WERI-Rb-1 (cell line): ENCODE measurements at regions not wholly inside any gene's neighbourhood (a gene's known extent, or its start where the extent isn't known, plus 50 kb on each side); places are given as distances from the start of the nearest gene placed in this dataset.

Experiments
- DNase-seq: peaks from one replicate; pipeline ENCODE4 v3.0.0-alpha.2; 2020
- H3K27ac ChIP-seq: fragments of 250-450 bp; sonication (Bioruptor Pico); 2 replicates; pipeline ENCODE4 v1.5.1; 2020; ENCODE audit warnings: mild to moderate bottlenecking, moderate library complexity
- H3K27me3 ChIP-seq: fragments of 250-450 bp; sonication (Bioruptor Pico); 2 replicates; pipeline ENCODE4 v1.5.1; 2021; ENCODE audit warnings: mild to moderate bottlenecking, low read depth, moderate library complexity; ENCODE audit not compliant: insufficient read depth, severe bottlenecking
- H3K36me3 ChIP-seq: fragments of 250-450 bp; sonication (Bioruptor Pico); 2 replicates; pipeline ENCODE4 v1.5.1; 2020; ENCODE audit warnings: mild to moderate bottlenecking, moderate library complexity
- H3K4me3 ChIP-seq: 2 replicates; pipeline ENCODE4 v1.5.1; 2011; ENCODE audit warnings: low read depth, mild to moderate bottlenecking, control low read depth, low read length
- H3K9me3 ChIP-seq: fragments of 250-450 bp; sonication (Bioruptor Pico); 2 replicates; pipeline ENCODE4 v1.5.1; 2021; ENCODE audit warnings: mild to moderate bottlenecking, moderate library complexity; ENCODE audit not compliant: severe bottlenecking
- CTCF ChIP-seq: IDR thresholded peaks from 2 replicates; pipeline ENCODE4 v1.5.1; 2011; ENCODE audit warnings: low read depth, mild to moderate bottlenecking, control low read depth, inconsistent platforms, low read length

- Histone ChIP-seq H3K36me3 (no peaks in the 10 kb centered on the region), H3K27ac (no peak overlapping the region), H3K4me3 (no peak overlapping the region), H3K9me3 (no peaks in the 10 kb centered on the region), H3K27me3 (no peaks in the 10 kb centered on the region)
- no peak for TF ChIP-seq CTCF
- DNase-seq, result no peak
Observed at GRCh38 chr2:71759060-71759459, 305.7 kb downstream of the DYSF start.

GRCh38 chr2:71757351-71757750, 304.0 kb downstream of the DYSF start:
- H3K36me3 ChIP-seq, result no peaks in the 10 kb centered on the region
- DNase-seq, result no peak
- H3K9me3 ChIP-seq, result no peaks in the 10 kb centered on the region
- H3K27me3 ChIP-seq, result no peaks in the 10 kb centered on the region
- TF ChIP-seq CTCF, result no peak
- no peak overlapping the region for H3K4me3 ChIP-seq
- H3K27ac ChIP-seq, result no peak overlapping the region

GRCh38 chr2:71756280-71756906, 303.0 kb downstream of the DYSF start:
- Histone ChIP-seq H3K36me3 (no peaks in the 10 kb centered on the region), H3K27ac (no peak overlapping the region), H3K4me3 (no peak overlapping the region), H3K27me3 (no peaks in the 10 kb centered on the region), H3K9me3 (no peaks in the 10 kb centered on the region)
- no peak for TF ChIP-seq CTCF
- DNase-seq, result no peak

GRCh38 chr2:71751590-71751989, 298.2 kb downstream of the DYSF start:
- no peaks in the 10 kb centered on the region for H3K9me3 ChIP-seq
- DNase-seq, result no peak
- H3K36me3 ChIP-seq, result no peaks in the 10 kb centered on the region
- no peak overlapping the region for H3K4me3 ChIP-seq
- TF ChIP-seq CTCF, result no peak
- H3K27me3 ChIP-seq, result no peaks in the 10 kb centered on the region
- H3K27ac ChIP-seq, result no peak overlapping the region

- Histone ChIP-seq H3K27ac (no peak overlapping the region), H3K4me3 (no peak overlapping the region), H3K9me3 (no peaks in the 10 kb centered on the region), H3K27me3 (no peaks in the 10 kb centered on the region), H3K36me3 (no peaks in the 10 kb centered on the region)
- DNase-seq, result peak; percentile 43
- TF ChIP-seq CTCF, result no peak
Observed at GRCh38 chr2:71749671-71750101, 296.3 kb downstream of the DYSF start.

GRCh38 chr2:71748227-71748626, 294.9 kb downstream of the DYSF start:
- Histone ChIP-seq H3K27ac (no peak overlapping the region), H3K4me3 (no peak overlapping the region), H3K36me3 (no peaks in the 10 kb centered on the region), H3K9me3 (no peaks in the 10 kb centered on the region), H3K27me3 (no peaks in the 10 kb centered on the region)
- no peak for TF ChIP-seq CTCF
- no peak for DNase-seq
